CD4-positive, alpha-beta T cell treated with Interferon alpha-2 for 1 hour (primary cell): ENCODE measurements at regions not wholly inside any gene's neighbourhood (a gene's known extent, or its start where the extent isn't known, plus 50 kb on each side); places are given as distances from the start of the nearest gene placed in this dataset.

Experiments
- DNase-seq, 2 donors: peaks; one replicate each; pipeline ENCODE4 v3.0.0-alpha.2; 2020 to 2022

- DNase-seq = peak in 1 of 2 donors; percentile 32
These were observed 54.5 kb upstream of the TAGAP start for GRCh38 chr6:159099276-159099675.

- peak; percentile 86 to 90 for DNase-seq
These were observed 53.9 kb upstream of the TAGAP start for GRCh38 chr6:159098636-159099106.

- DNase-seq = no peak
These were observed 52.5 kb upstream of the TAGAP start for GRCh38 chr6:159097256-159097655.

- DNase-seq = no peak
These were observed 50.8 kb upstream of the TAGAP start for GRCh38 chr6:159095616-159096015.

- peak; percentile 68 to 83 for DNase-seq
These were observed 49.9 kb upstream of the TAGAP start for GRCh38 chr6:159094444-159095252.
